ENCODE measurements at regions not wholly inside any gene's neighbourhood (a gene's known extent, or its start where the extent isn't known, plus 50 kb on each side); places are given as distances from the start of the nearest gene placed in this dataset.

DNA sequence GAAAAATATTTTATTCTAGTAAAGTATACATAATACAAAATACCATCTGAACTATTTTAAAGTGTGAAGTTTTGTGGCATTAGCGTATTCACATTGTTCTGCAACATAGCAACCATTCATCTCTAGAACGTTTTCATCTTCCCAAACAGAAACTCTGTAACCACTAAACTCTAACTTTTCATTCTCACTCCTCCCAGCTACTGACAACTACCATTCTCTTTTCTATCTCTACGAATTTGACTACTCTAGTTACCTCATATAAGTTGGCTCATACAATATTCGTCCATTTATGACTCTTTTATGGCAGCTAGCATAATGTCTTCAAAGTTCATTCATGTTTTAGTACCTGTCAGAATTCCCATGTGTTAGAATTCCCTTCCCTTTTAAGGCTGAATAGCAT is 150.5 kb upstream of the MIR17HG start:
- Mint-ChIP-seq H3K36me3 (ENCODE audit: low read depth) (no peaks in the 10 kb centered on the region), H3K27me3 (peaks cover 1% of the 10 kb centered on the region), H3K9me3 (no peaks in the 10 kb centered on the region), H3K4me1 (no peaks in the 10 kb centered on the region), H3K27ac (no peak overlapping the region), H3K4me3 (no peak overlapping the region)
- ATAC-seq (ENCODE audit: low read depth), result no peak
- CTCF ChIA-PET, result no interaction called here
- TF ChIP-seq, protein P1, sequence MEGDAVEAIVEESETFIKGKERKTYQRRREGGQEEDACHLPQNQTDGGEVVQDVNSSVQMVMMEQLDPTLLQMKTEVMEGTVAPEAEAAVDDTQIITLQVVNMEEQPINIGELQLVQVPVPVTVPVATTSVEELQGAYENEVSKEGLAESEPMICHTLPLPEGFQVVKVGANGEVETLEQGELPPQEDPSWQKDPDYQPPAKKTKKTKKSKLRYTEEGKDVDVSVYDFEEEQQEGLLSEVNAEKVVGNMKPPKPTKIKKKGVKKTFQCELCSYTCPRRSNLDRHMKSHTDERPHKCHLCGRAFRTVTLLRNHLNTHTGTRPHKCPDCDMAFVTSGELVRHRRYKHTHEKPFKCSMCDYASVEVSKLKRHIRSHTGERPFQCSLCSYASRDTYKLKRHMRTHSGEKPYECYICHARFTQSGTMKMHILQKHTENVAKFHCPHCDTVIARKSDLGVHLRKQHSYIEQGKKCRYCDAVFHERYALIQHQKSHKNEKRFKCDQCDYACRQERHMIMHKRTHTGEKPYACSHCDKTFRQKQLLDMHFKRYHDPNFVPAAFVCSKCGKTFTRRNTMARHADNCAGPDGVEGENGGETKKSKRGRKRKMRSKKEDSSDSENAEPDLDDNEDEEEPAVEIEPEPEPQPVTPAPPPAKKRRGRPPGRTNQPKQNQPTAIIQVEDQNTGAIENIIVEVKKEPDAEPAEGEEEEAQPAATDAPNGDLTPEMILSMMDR (IDR thresholded peaks at IDR 0.05), result no peak
- intact Hi-C loops (cut with micrococcal nuclease), result no loop called here
- DNase-seq, result no peak
- POLR2A ChIA-PET, result no interaction called here

DNA sequence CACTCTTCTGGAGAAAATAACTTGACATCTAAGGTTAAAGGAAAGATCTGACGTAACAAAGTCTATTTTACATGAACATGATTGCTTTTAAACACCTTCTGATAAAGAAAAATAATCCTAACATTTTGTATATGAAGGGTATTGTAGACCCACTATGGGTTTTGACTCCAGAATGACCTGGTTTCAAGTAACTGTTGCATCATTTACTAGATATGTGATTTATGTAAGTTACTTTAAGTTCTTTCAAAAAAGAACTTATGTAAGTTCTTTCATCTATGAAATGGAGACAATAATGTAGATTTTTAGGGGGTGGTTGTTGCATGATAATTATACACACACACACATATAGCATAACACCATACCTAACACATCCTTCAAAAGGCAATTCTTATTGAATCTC is 147.6 kb upstream of the MIR17HG start:
- H3K36me3 Mint-ChIP-seq (ENCODE audit: low read depth), result no peaks in the 10 kb centered on the region
- POLR2A ChIA-PET, result no interaction called here
- H3K4me1 Mint-ChIP-seq, result no peaks in the 10 kb centered on the region
- CTCF ChIA-PET, result no interaction called here
- H3K4me3 Mint-ChIP-seq, result no peak overlapping the region
- DNase-seq, result no peak
- ATAC-seq (ENCODE audit: low read depth), result no peak
- H3K27me3 Mint-ChIP-seq, result no peaks in the 10 kb centered on the region
- TF ChIP-seq, protein P1 (IDR thresholded peaks at IDR 0.05), result no peak
- intact Hi-C loops (cut with micrococcal nuclease), result no loop called here
- H3K27ac Mint-ChIP-seq, result no peak overlapping the region
- H3K9me3 Mint-ChIP-seq, result no peaks in the 10 kb centered on the region

DNA sequence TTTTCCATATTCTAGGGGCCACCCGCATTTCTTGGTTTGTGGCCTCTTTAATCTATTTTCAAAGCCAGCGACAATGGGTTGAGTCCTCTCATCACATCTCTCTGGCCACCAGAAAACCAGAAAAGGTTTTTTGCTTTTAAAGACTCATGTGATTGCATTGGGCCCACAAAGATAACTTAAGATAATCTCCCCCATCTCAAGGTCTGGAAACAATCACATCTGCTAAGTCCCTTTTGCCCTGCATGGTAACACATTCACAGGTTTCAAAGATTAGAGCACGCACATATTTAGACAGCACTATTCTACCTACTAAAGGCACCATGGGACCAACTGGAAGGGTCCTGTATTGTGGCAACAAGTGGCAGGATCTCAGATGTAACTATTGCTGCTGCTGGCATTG is 147.0 kb upstream of the MIR17HG start:
- TF ChIP-seq, protein P1 (IDR thresholded peaks at IDR 0.05), result no peak
- Mint-ChIP-seq H3K27ac (no peak overlapping the region), H3K27me3 (no peaks in the 10 kb centered on the region), H3K4me3 (no peak overlapping the region), H3K36me3 (ENCODE audit: low read depth) (no peaks in the 10 kb centered on the region), H3K9me3 (no peaks in the 10 kb centered on the region), H3K4me1 (no peaks in the 10 kb centered on the region)
- ATAC-seq (ENCODE audit: low read depth) (no peak), DNase-seq (no peak)
- CTCF ChIA-PET, result no interaction called here
- POLR2A ChIA-PET, result no interaction called here
- intact Hi-C loops (cut with micrococcal nuclease), result no loop called here

DNA sequence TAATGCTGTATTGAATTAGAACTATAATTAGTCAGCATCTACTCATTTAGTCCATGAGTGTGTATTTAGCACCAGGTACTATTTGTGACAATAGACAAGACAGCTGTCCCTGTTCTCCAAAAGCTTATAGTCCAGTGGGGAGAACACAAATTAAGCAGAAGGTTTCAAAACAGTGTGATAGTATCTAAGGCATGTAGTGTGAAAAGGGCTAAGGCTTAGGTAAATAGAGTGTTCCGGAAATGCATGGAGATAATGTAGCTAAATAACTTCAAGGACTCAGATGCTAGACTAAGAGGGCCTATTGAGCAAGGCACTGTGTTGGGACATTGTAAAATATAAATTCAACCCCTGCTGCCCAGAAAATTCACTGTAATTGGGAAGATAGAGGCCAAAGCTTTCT is 144.1 kb upstream of the MIR17HG start:
- no peak for DNase-seq
- Mint-ChIP-seq H3K4me1 (no peaks in the 10 kb centered on the region), H3K36me3 (ENCODE audit: low read depth) (no peaks in the 10 kb centered on the region), H3K27me3 (no peaks in the 10 kb centered on the region), H3K4me3 (no peak overlapping the region), H3K9me3 (no peaks in the 10 kb centered on the region), H3K27ac (no peak overlapping the region)
- TF ChIP-seq, protein P1 (IDR thresholded peaks at IDR 0.05), result no peak
- intact Hi-C loops (cut with micrococcal nuclease), result no loop called here
- ATAC-seq (ENCODE audit: low read depth), result no peak
- CTCF ChIA-PET, result no interaction called here
- POLR2A ChIA-PET, result no interaction called here

DNA sequence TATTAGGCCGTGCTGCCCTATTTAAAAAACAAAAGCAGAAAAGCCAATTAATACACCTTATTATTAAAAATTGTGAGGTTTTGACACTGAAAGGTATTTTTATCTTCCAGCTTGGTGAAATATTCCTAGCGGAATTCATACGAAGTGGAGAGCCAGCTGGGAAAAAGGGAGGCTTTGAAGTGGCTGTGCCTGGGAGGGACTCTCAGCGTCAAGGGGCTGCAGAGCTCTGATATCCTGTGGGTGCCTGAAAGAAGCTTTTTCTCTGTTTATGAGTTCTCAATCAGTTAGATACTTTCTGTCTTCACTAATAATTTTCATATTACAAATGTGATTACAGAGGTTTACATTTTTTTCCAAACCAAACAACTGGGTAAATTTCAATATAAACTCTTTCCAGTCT is 140.2 kb upstream of the MIR17HG start:
- H3K9me3 Mint-ChIP-seq, result peaks cover 6% of the 10 kb centered on the region
- no peaks in the 10 kb centered on the region for H3K4me1 Mint-ChIP-seq
- no peak overlapping the region for H3K27ac Mint-ChIP-seq
- TF ChIP-seq, protein P1 (IDR thresholded peaks at IDR 0.05), result no peak
- DNase-seq (no peak), ATAC-seq (ENCODE audit: low read depth) (no peak)
- no peaks in the 10 kb centered on the region for H3K36me3 Mint-ChIP-seq (ENCODE audit: low read depth)
- intact Hi-C loops (cut with micrococcal nuclease), result no loop called here
- no peak overlapping the region for H3K4me3 Mint-ChIP-seq
- POLR2A ChIA-PET, result no interaction called here
- H3K27me3 Mint-ChIP-seq, result no peaks in the 10 kb centered on the region
- CTCF ChIA-PET, result no interaction called here
